Right atrium auricular region (tissue), 2 donors: ENCODE measurements at regions not wholly inside any gene's neighbourhood (a gene's known extent, or its start where the extent isn't known, plus 50 kb on each side); places are given as distances from the start of the nearest gene placed in this dataset.

Experiments
- DNase-seq: peaks from one replicate; pipeline ENCODE4 v3.0.0-alpha.2; 2019; ENCODE audit warnings: low spot score
- H3K27ac ChIP-seq, 2 donors: fragments of 200-600 bp; sonication (generic); 1 replicate in 1 of 2; 2 replicates in 1 of 2; pipeline ENCODE4 v1.5.1; 2016 to 2019
- H3K27me3 ChIP-seq, 2 donors: fragments of 200-600 bp; sonication (generic); one replicate each; pipeline versions ENCODE4 v1.5.1 to v1.6.0; 2017 to 2019
- H3K36me3 ChIP-seq: fragments of 200-600 bp; sonication (generic); one replicate; pipeline ENCODE4 v1.5.1; 2016
- H3K4me1 ChIP-seq, 2 donors: fragments of 200-600 bp; sonication (generic); one replicate each; pipeline versions ENCODE4 v1.5.1 to v1.6.0; 2017 to 2019
- H3K4me3 ChIP-seq, 2 donors: fragments of 200-600 bp; sonication (generic); 1 replicate in 1 of 2; 2 replicates in 1 of 2; pipeline ENCODE4 v1.5.1; 2017 to 2019; ENCODE audit warnings: mild to moderate bottlenecking in 1 of 2, moderate library complexity in 1 of 2
- H3K9me3 ChIP-seq, 2 donors: fragments of 200-600 bp; sonication (generic); one replicate each; pipeline ENCODE4 v1.5.1; 2019
- CTCF ChIP-seq, 2 donors: fragments of 200-600 bp; sonication (generic); IDR thresholded peaks; one replicate each; pipeline ENCODE4 v1.5.1; 2019; ENCODE audit warnings: antibody characterized with exemption in 2 of 2

- Histone ChIP-seq H3K27ac (no peak overlapping the region), H3K4me3 (no peak overlapping the region), H3K27me3 (no peaks in the 10 kb centered on the region), H3K36me3 (no peaks in the 10 kb centered on the region), H3K4me1 (no peaks in the 10 kb centered on the region), H3K9me3 (no peaks in the 10 kb centered on the region)
- no peak for TF ChIP-seq CTCF (IDR thresholded peaks at IDR 0.05)
- DNase-seq: no peak
These were observed 299.2 kb downstream of the IPMK start for GRCh38 chr10:57968328-57969016.

GRCh38 chr10:57964351-57964750 lies 303.3 kb downstream of the IPMK start:
- H3K36me3 ChIP-seq: no peaks in the 10 kb centered on the region
- TF ChIP-seq CTCF (IDR thresholded peaks at IDR 0.05): no peak
- no peaks in the 10 kb centered on the region for H3K4me1 ChIP-seq
- no peak overlapping the region for H3K4me3 ChIP-seq
- DNase-seq: no peak
- no peaks in the 10 kb centered on the region for H3K9me3 ChIP-seq
- H3K27me3 ChIP-seq: no peaks in the 10 kb centered on the region
- H3K27ac ChIP-seq: no peak overlapping the region

- no peak for TF ChIP-seq CTCF (IDR thresholded peaks at IDR 0.05)
- Histone ChIP-seq H3K27ac (no peak overlapping the region), H3K36me3 (no peaks in the 10 kb centered on the region), H3K27me3 (no peaks in the 10 kb centered on the region), H3K4me1 (no peaks in the 10 kb centered on the region), H3K4me3 (no peak overlapping the region), H3K9me3 (no peaks in the 10 kb centered on the region)
- no peak for DNase-seq
These were observed 304.1 kb downstream of the IPMK start for GRCh38 chr10:57963546-57963945.

- H3K27me3 ChIP-seq: no peaks in the 10 kb centered on the region
- H3K4me1 ChIP-seq: no peaks in the 10 kb centered on the region
- no peak overlapping the region for H3K27ac ChIP-seq
- H3K4me3 ChIP-seq: no peak overlapping the region
- TF ChIP-seq CTCF (IDR thresholded peaks at IDR 0.05): no peak
- no peaks in the 10 kb centered on the region for H3K9me3 ChIP-seq
- DNase-seq: no peak
- no peaks in the 10 kb centered on the region for H3K36me3 ChIP-seq
These were observed 304.9 kb downstream of the IPMK start for GRCh38 chr10:57962839-57963238.

GRCh38 chr10:57961487-57961886 lies 306.2 kb downstream of the IPMK start:
- DNase-seq: no peak
- no peaks in the 10 kb centered on the region for H3K27me3 ChIP-seq
- H3K9me3 ChIP-seq: no peaks in the 10 kb centered on the region
- H3K4me3 ChIP-seq: no peak overlapping the region
- H3K4me1 ChIP-seq: no peaks in the 10 kb centered on the region
- TF ChIP-seq CTCF (IDR thresholded peaks at IDR 0.05): no peak
- H3K27ac ChIP-seq: no peak overlapping the region
- no peaks in the 10 kb centered on the region for H3K36me3 ChIP-seq

- Histone ChIP-seq H3K9me3 (no peaks in the 10 kb centered on the region), H3K27ac (no peak overlapping the region), H3K36me3 (no peaks in the 10 kb centered on the region), H3K4me1 (no peaks in the 10 kb centered on the region), H3K4me3 (no peak overlapping the region), H3K27me3 (no peaks in the 10 kb centered on the region)
- TF ChIP-seq CTCF (IDR thresholded peaks at IDR 0.05): no peak
- DNase-seq: no peak
These were observed 307.3 kb downstream of the IPMK start for GRCh38 chr10:57960406-57960805.
